Sigmoid colon (tissue), 6 donors: ENCODE measurements at regions not wholly inside any gene's neighbourhood (a gene's known extent, or its start where the extent isn't known, plus 50 kb on each side); places are given as distances from the start of the nearest gene placed in this dataset.

Source experiments
- DNase-seq: peaks from one replicate; pipeline ENCODE4 v3.0.0-alpha.2; 2019
- H3K27ac ChIP-seq, 4 donors: fragments of 200-600 bp; sonication (generic); one replicate each; pipeline ENCODE4 v1.5.1; 2016 to 2019; ENCODE audit warnings: mild to moderate bottlenecking in 1 of 4
- H3K27me3 ChIP-seq, 3 donors: fragments of 200-600 bp; sonication (generic); one replicate each; pipeline ENCODE4 v1.5.1; 2019; ENCODE audit warnings: mild to moderate bottlenecking in 1 of 3
- H3K36me3 ChIP-seq, 4 donors: fragments of 200-600 bp; sonication (generic); one replicate each; pipeline ENCODE4 v1.5.1; 2016 to 2019
- H3K4me1 ChIP-seq, 4 donors: fragments of 200-600 bp; sonication (generic); one replicate each; pipeline ENCODE4 v1.5.1; 2017 to 2019
- H3K4me3 ChIP-seq, 4 donors: fragments of 200-600 bp; sonication (generic); one replicate each; pipeline ENCODE4 v1.5.1; 2017 to 2019; ENCODE audit warnings: mild to moderate bottlenecking in 2 of 4, moderate library complexity in 1 of 4
- H3K9me3 ChIP-seq, 4 donors: fragments of 200-600 bp in 3 of 4; sonication (generic) in 3 of 4; one replicate each; pipeline versions ENCODE4 v1.5.1 to v1.6.1; 2013 to 2019
- CTCF ChIP-seq, 4 experiments: fragments of 450-650 bp in 3 of 4; fragments of 200-600 bp in 1 of 4; IDR thresholded peaks; one replicate each; pipeline ENCODE4 v1.5.1; 2016 to 2019; ENCODE audit warnings: antibody characterized with exemption in 4 of 4, mild to moderate bottlenecking in 3 of 4, moderate library complexity in 2 of 4
- EP300 ChIP-seq, 4 donors: sonication (generic); formaldehyde crosslinking; IDR thresholded peaks; one replicate each; pipeline ENCODE4 v1.6.1; 2017; ENCODE audit warnings: antibody characterized with exemption in 4 of 4
- POLR2A ChIP-seq, 2 donors: fragments of 450-650 bp; IDR thresholded peaks; one replicate each; pipeline ENCODE4 v1.6.1; 2016; ENCODE audit warnings: antibody characterized with exemption in 2 of 2, mild to moderate bottlenecking in 2 of 2, moderate library complexity in 2 of 2
- POLR2AphosphoS5 ChIP-seq, 4 donors: sonication (generic); formaldehyde crosslinking; IDR thresholded peaks; one replicate each; pipeline ENCODE4 v1.6.1; 2017; ENCODE audit warnings: antibody characterized with exemption in 4 of 4
- WGBS, 2 donors: extraction: QIAGEN DNeasy Blood & Tissue Kit; methylation state at CpG; one replicate each; pipeline ENCODE4 v1.1.7; 2013; 5-methylcytosine and 5-hydroxymethylcytosine counted together
- intact Hi-C: fragments of 100-400 bp; cut with DNase I; formaldehyde crosslinking; loops from one replicate; pipeline ENCODE4 v1.15.1; 2023
- donor health status: healthy with polysubstance abuse.
- donor health status: healthy.

- no peak overlapping the region for H3K27ac ChIP-seq
- intact Hi-C loops: no loop called here
- H3K27me3 ChIP-seq: no peaks in the 10 kb centered on the region
- no peak for DNase-seq
- WGBS, 2 donors: 83 to 93% methylated on average over 3 of the region's 3 CpGs
- no peaks in the 10 kb centered on the region for H3K9me3 ChIP-seq
- H3K4me1 ChIP-seq: no peaks in the 10 kb centered on the region
- TF ChIP-seq EP300 (IDR thresholded peaks at IDR 0.05) (no peak), POLR2AphosphoS5 (IDR thresholded peaks at IDR 0.05) (no peak), POLR2A (IDR thresholded peaks at IDR 0.05) (no peak), CTCF (IDR thresholded peaks at IDR 0.05) (no peak)
- no peaks in the 10 kb centered on the region for H3K36me3 ChIP-seq
- no peak overlapping the region for H3K4me3 ChIP-seq
Measured at GRCh38 chr6:25022140-25022553, 86.4 kb upstream of the RIPOR2 start.

GRCh38 chr6:25023781-25024180 is 88.0 kb upstream of the RIPOR2 start:
- H3K36me3 ChIP-seq: no peaks in the 10 kb centered on the region
- no peaks in the 10 kb centered on the region for H3K27me3 ChIP-seq
- intact Hi-C loops: no loop called here
- 95 to 97% methylated on average over 22 of the region's 22 CpGs for WGBS, 2 donors
- no peaks in the 10 kb centered on the region for H3K4me1 ChIP-seq
- TF ChIP-seq POLR2A (IDR thresholded peaks at IDR 0.05) (no peak), POLR2AphosphoS5 (IDR thresholded peaks at IDR 0.05) (no peak), CTCF (IDR thresholded peaks at IDR 0.05) (no peak), EP300 (IDR thresholded peaks at IDR 0.05) (no peak)
- no peak overlapping the region for H3K27ac ChIP-seq
- H3K4me3 ChIP-seq: no peak overlapping the region
- H3K9me3 ChIP-seq: no peaks in the 10 kb centered on the region
- no peak for DNase-seq

GRCh38 chr6:25024821-25025220 is 89.1 kb upstream of the RIPOR2 start:
- intact Hi-C loops: no loop called here
- 61 to 79% methylated on average over 3 of the region's 3 CpGs for WGBS, 2 donors
- Histone ChIP-seq H3K4me3 (no peak overlapping the region), H3K9me3 (no peaks in the 10 kb centered on the region), H3K36me3 (no peaks in the 10 kb centered on the region), H3K27ac (no peak overlapping the region), H3K4me1 (no peaks in the 10 kb centered on the region), H3K27me3 (no peaks in the 10 kb centered on the region)
- no peak for DNase-seq
- no peak for TF ChIP-seq CTCF (IDR thresholded peaks at IDR 0.05)
- no peak for TF ChIP-seq POLR2AphosphoS5 (IDR thresholded peaks at IDR 0.05)
- TF ChIP-seq POLR2A (IDR thresholded peaks at IDR 0.05): no peak
- no peak for TF ChIP-seq EP300 (IDR thresholded peaks at IDR 0.05)

GRCh38 chr6:25025248-25025918 is 89.6 kb upstream of the RIPOR2 start:
- Histone ChIP-seq H3K27me3 (no peaks in the 10 kb centered on the region), H3K9me3 (no peaks in the 10 kb centered on the region), H3K27ac (no peak overlapping the region), H3K36me3 (no peaks in the 10 kb centered on the region), H3K4me3 (no peak overlapping the region), H3K4me1 (no peaks in the 10 kb centered on the region)
- WGBS, 2 donors: 55 to 76% methylated on average over 4 of the region's 4 CpGs
- no peak for DNase-seq
- TF ChIP-seq CTCF (IDR thresholded peaks at IDR 0.05): no peak
- TF ChIP-seq POLR2A (IDR thresholded peaks at IDR 0.05): no peak
- no peak for TF ChIP-seq POLR2AphosphoS5 (IDR thresholded peaks at IDR 0.05)
- intact Hi-C loops: no loop called here

GRCh38 chr6:25025919-25026301 is 90.2 kb upstream of the RIPOR2 start:
- 58 to 81% methylated on average over 2 of the region's 2 CpGs for WGBS, 2 donors
- Histone ChIP-seq H3K36me3 (no peaks in the 10 kb centered on the region), H3K27me3 (no peaks in the 10 kb centered on the region), H3K9me3 (no peaks in the 10 kb centered on the region), H3K4me3 (no peak overlapping the region), H3K4me1 (no peaks in the 10 kb centered on the region), H3K27ac (no peak overlapping the region)
- no peak for DNase-seq
- intact Hi-C loops: no loop called here
- TF ChIP-seq POLR2A (IDR thresholded peaks at IDR 0.05): no peak
- TF ChIP-seq EP300 (IDR thresholded peaks at IDR 0.05): no peak
- TF ChIP-seq POLR2AphosphoS5 (IDR thresholded peaks at IDR 0.05): no peak
- TF ChIP-seq CTCF (IDR thresholded peaks at IDR 0.05): no peak
